Chondrocyte (in vitro differentiated cells): ENCODE measurements at regions not wholly inside any gene's neighbourhood (a gene's known extent, or its start where the extent isn't known, plus 50 kb on each side); places are given as distances from the start of the nearest gene placed in this dataset.

ENCODE experiments used
- DNase-seq: peaks from one replicate; pipeline ENCODE4 v3.0.0; 2021; ENCODE audit warnings: mixed read lengths, low spot score
- H3K27ac Mint-ChIP-seq: one replicate; pipeline ENCODE4 v1.8.0; 2021; ENCODE audit warnings: mild to moderate bottlenecking, moderate library complexity, mixed read lengths; ENCODE audit not compliant: unreplicated experiment
- H3K27me3 Mint-ChIP-seq: 2 replicates; pipeline ENCODE4 v1.8.0; 2021; ENCODE audit warnings: low read depth, mixed read lengths
- H3K36me3 Mint-ChIP-seq: 2 replicates; pipeline ENCODE4 v1.8.0; 2021; ENCODE audit warnings: low read depth, mixed read lengths
- H3K4me1 Mint-ChIP-seq: 2 replicates; pipeline ENCODE4 v1.8.0; 2021; ENCODE audit warnings: low read depth, mild to moderate bottlenecking, mixed read lengths
- H3K4me3 Mint-ChIP-seq: one replicate; pipeline ENCODE4 v1.8.0; 2021; ENCODE audit warnings: mild to moderate bottlenecking, moderate library complexity, mixed read lengths; ENCODE audit not compliant: unreplicated experiment
- H3K9me3 Mint-ChIP-seq: 2 replicates; pipeline ENCODE4 v1.8.0; 2021; ENCODE audit warnings: low read depth, mixed read lengths
- TF ChIP-seq, protein P1 (sequence below): fragments of 200-600 bp; sonication (generic); IDR thresholded peaks from 2 replicates; pipeline ENCODE4 v1.5.0; 2021; ENCODE audit warnings: antibody characterized with exemption, mild to moderate bottlenecking, moderate library complexity

- Mint-ChIP-seq H3K4me1 (no peaks in the 10 kb centered on the region), H3K27ac (no peak overlapping the region), H3K27me3 (peaks cover 15% of the 10 kb centered on the region), H3K36me3 (no peaks in the 10 kb centered on the region), H3K4me3 (no peak overlapping the region), H3K9me3 (peaks cover 2% of the 10 kb centered on the region)
- TF ChIP-seq, protein P1, sequence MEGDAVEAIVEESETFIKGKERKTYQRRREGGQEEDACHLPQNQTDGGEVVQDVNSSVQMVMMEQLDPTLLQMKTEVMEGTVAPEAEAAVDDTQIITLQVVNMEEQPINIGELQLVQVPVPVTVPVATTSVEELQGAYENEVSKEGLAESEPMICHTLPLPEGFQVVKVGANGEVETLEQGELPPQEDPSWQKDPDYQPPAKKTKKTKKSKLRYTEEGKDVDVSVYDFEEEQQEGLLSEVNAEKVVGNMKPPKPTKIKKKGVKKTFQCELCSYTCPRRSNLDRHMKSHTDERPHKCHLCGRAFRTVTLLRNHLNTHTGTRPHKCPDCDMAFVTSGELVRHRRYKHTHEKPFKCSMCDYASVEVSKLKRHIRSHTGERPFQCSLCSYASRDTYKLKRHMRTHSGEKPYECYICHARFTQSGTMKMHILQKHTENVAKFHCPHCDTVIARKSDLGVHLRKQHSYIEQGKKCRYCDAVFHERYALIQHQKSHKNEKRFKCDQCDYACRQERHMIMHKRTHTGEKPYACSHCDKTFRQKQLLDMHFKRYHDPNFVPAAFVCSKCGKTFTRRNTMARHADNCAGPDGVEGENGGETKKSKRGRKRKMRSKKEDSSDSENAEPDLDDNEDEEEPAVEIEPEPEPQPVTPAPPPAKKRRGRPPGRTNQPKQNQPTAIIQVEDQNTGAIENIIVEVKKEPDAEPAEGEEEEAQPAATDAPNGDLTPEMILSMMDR, result no peak
- no peak for DNase-seq
Observed at GRCh38 chr1:72466376-72466775, 184.0 kb upstream of the NEGR1 start.

DNA sequence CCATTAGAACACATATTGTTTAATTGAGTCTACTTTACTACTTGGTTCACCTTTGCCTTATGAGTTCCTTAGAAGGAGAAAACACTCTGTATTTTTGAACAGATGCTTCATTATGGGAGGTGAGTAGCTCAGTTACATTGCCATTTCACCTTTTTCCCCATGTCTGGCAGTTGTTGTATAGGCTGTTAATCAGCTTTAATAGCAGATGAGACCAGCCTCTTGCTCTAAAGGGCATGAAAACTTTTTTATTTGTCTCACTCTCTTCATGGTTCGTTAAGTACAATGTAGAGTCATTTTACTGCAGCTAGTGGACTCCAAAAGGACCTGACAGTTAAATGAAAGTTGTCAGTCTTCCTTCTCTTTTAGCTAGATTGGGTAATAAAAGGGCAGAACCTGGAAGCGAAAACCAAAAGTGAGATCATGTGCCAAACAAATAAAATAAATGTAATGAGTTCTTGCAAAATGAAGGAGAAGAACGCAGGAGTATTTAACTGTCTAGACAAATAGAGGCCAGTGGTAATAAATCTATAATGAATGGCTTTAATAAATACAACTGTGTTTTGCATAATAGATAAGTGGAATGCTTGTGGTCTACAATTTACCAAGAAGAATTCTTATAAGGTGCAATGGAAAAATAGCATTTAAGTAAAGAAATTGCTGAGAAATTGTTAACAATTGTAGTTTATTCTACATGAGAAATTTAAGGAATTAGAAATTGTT lies 180.0 kb upstream of the NEGR1 start:
- Mint-ChIP-seq H3K27ac (no peak overlapping the region), H3K4me1 (no peaks in the 10 kb centered on the region), H3K9me3 (peaks cover 2% of the 10 kb centered on the region), H3K4me3 (no peak overlapping the region), H3K27me3 (peaks cover 6% of the 10 kb centered on the region), H3K36me3 (no peaks in the 10 kb centered on the region)
- TF ChIP-seq, protein P1, result no peak
- DNase-seq, result no peak

- Mint-ChIP-seq H3K4me3 (no peak overlapping the region), H3K4me1 (peaks cover 27% of the 10 kb centered on the region), H3K27me3 (no peaks in the 10 kb centered on the region), H3K9me3 (peaks cover 6% of the 10 kb centered on the region), H3K36me3 (no peaks in the 10 kb centered on the region), H3K27ac (no peak overlapping the region)
- TF ChIP-seq, protein P1, result no peak
- DNase-seq, result no peak
Observed at GRCh38 chr1:72442262-72442661, 159.9 kb upstream of the NEGR1 start.

- Mint-ChIP-seq H3K4me3 (no peak overlapping the region), H3K4me1 (peaks cover 27% of the 10 kb centered on the region), H3K27ac (no peak overlapping the region), H3K36me3 (no peaks in the 10 kb centered on the region), H3K27me3 (peaks cover 1% of the 10 kb centered on the region), H3K9me3 (peaks cover 8% of the 10 kb centered on the region)
- DNase-seq, result no peak
- TF ChIP-seq, protein P1, result no peak
Observed at GRCh38 chr1:72439036-72439435, 156.7 kb upstream of the NEGR1 start.

- H3K27ac Mint-ChIP-seq, result peak overlapping the region; percentile 27
- peaks cover 1% of the 10 kb centered on the region for H3K27me3 Mint-ChIP-seq
- peaks cover 8% of the 10 kb centered on the region for H3K9me3 Mint-ChIP-seq
- no peaks in the 10 kb centered on the region for H3K36me3 Mint-ChIP-seq
- peaks cover 26% of the 10 kb centered on the region for H3K4me1 Mint-ChIP-seq
- TF ChIP-seq, protein P1, result no peak
- H3K4me3 Mint-ChIP-seq, result no peak overlapping the region
- no peak for DNase-seq
Observed at GRCh38 chr1:72438270-72438669, 155.9 kb upstream of the NEGR1 start.
